SK-N-SH (cell line): ENCODE measurements at regions not wholly inside any gene's neighbourhood (a gene's known extent, or its start where the extent isn't known, plus 50 kb on each side); places are given as distances from the start of the nearest gene placed in this dataset.
A peak's percentile ranks its signal among the peaks of the same experiment; 100 is the strongest.

Experiments
- CTCF ChIA-PET: fragments of 300-600, 350-600 bp; formaldehyde crosslinking; extraction: SDS; loops from one replicate; lab custom pipeline; 2021; lab: Yijun Ruan, JAX
- POLR2A ChIA-PET: fragments of 350-600 bp; sonication (Branson Sonifier 250); formaldehyde crosslinking; extraction: SDS; loops from one replicate; lab custom pipeline; 2020; ENCODE audit warnings: antibody characterized with exemption, inconsistent platforms; lab: Yijun Ruan, JAX
- DNase-seq: peaks from one replicate; pipeline ENCODE4 v3.0.0; 2012
- H2AFZ ChIP-seq: fragments of 200-600 bp; sonication (generic); 2 replicates; pipeline ENCODE4 v1.8.1; 2016; ENCODE audit warnings: antibody characterized with exemption, mild to moderate bottlenecking, low read depth
- H3F3A ChIP-seq: fragments of 200-600 bp; sonication (generic); replicated peaks from 2 replicates; pipeline ENCODE3; 2016; ENCODE audit warnings: antibody characterized with exemption, mild to moderate bottlenecking; ENCODE audit not compliant: insufficient read depth
- H3K27ac ChIP-seq, 2 experiments: fragments of 200-500 bp in 1 of 2; fragments of 200-600 bp in 1 of 2; sonication (Bioruptor generic) in 1 of 2; sonication (generic), shearing (Covaris generic) in 1 of 2; 2 replicates each; pipeline versions ENCODE4 v1.5.1 to v1.6.1; 2014 to 2016; ENCODE audit warnings: low read depth in 2 of 2, inconsistent platforms in 1 of 2, low read length in 1 of 2, mild to moderate bottlenecking in 1 of 2, mixed read lengths in 1 of 2
- H3K27me3 ChIP-seq: fragments of 200-600 bp; sonication (generic), shearing (Covaris generic); 2 replicates; pipeline ENCODE4 v1.6.1; 2016; ENCODE audit warnings: mixed run types; ENCODE audit not compliant: insufficient read depth
- H3K36me3 ChIP-seq, 2 experiments: fragments of 200-500 bp in 1 of 2; fragments of 200-600 bp in 1 of 2; sonication (Bioruptor generic) in 1 of 2; sonication (generic) in 1 of 2; replicated peaks in 1 of 2; 2 replicates each; pipeline versions ENCODE3 to v1.5.1; 2014 to 2016; ENCODE audit warnings: low read length in 1 of 2, mild to moderate bottlenecking in 1 of 2; ENCODE audit not compliant: insufficient read depth in 2 of 2, control insufficient read depth in 1 of 2
- H3K4me1 ChIP-seq, 2 experiments: fragments of 200-500 bp in 1 of 2; fragments of 200-600 bp in 1 of 2; sonication (Bioruptor generic) in 1 of 2; sonication (generic), shearing (Covaris generic) in 1 of 2; 2 replicates each; pipeline versions ENCODE4 v1.5.1 to v1.6.1; 2014 to 2016; ENCODE audit warnings: low read depth in 1 of 2, low read length in 1 of 2, mixed run types in 1 of 2; ENCODE audit not compliant: insufficient read depth in 2 of 2, control insufficient read depth in 1 of 2
- H3K4me2 ChIP-seq: fragments of 200-600 bp; sonication (generic), shearing (Covaris generic); 2 replicates; pipeline ENCODE4 v1.6.1; 2017; ENCODE audit warnings: mixed run types
- H3K4me3 ChIP-seq, 2 experiments: fragments of 200-500 bp in 1 of 2; fragments of 200-600 bp in 1 of 2; sonication (Bioruptor generic) in 1 of 2; sonication (generic), shearing (Covaris generic) in 1 of 2; 2 replicates each; pipeline versions ENCODE4 v1.5.1 to v1.8.1; 2014 to 2016; ENCODE audit warnings: low read depth in 2 of 2, inconsistent platforms in 1 of 2, low read length in 1 of 2, mild to moderate bottlenecking in 1 of 2, mixed read lengths in 1 of 2, moderate library complexity in 1 of 2
- H3K79me2 ChIP-seq: fragments of 200-600 bp; sonication (generic); 2 replicates; pipeline ENCODE4 v1.8.1; 2017; ENCODE audit warnings: mild to moderate bottlenecking; ENCODE audit not compliant: insufficient read depth
- H3K9ac ChIP-seq: fragments of 200-600 bp; sonication (generic); 2 replicates; pipeline ENCODE4 v1.6.1; 2017; ENCODE audit warnings: mixed run types
- H3K9me2 ChIP-seq: fragments of 200-600 bp; sonication (generic); 2 replicates; pipeline ENCODE4 v1.6.1; 2017; ENCODE audit warnings: mixed run types
- H3K9me3 ChIP-seq: fragments of 200-600 bp; sonication (generic); 2 replicates; pipeline ENCODE4 v1.6.1; 2017; ENCODE audit warnings: mixed run types, mild to moderate bottlenecking, moderate library complexity
- H4K20me1 ChIP-seq: fragments of 200-600 bp; sonication (generic); 2 replicates; pipeline ENCODE4 v1.6.1; 2017; ENCODE audit warnings: mild to moderate bottlenecking, mixed run types; ENCODE audit not compliant: insufficient read depth
- EZH2phosphoT487 ChIP-seq: fragments of 200-600 bp; sonication (generic); IDR thresholded peaks from 2 replicates; pipeline ENCODE4 v1.6.1; 2017; ENCODE audit warnings: low read depth, mixed run types, mild to moderate bottlenecking, antibody characterized with exemption, moderate library complexity, borderline replicate concordance
- GABPA ChIP-seq: IDR thresholded peaks from 2 replicates; pipeline ENCODE4 v1.4.0; 2012; ENCODE audit warnings: low read depth, mild to moderate bottlenecking
- IRF3 ChIP-seq: fragments of 150-350 bp; IDR thresholded peaks from 2 replicates; pipeline ENCODE4 v1.6.1; 2016; ENCODE audit warnings: mild to moderate bottlenecking, low read depth, low read length
- JUND ChIP-seq: IDR thresholded peaks from 2 replicates; pipeline ENCODE4 v1.4.0; 2012
- MXI1 ChIP-seq: IDR thresholded peaks from 2 replicates; pipeline ENCODE4 v1.6.1; 2012; ENCODE audit warnings: mild to moderate bottlenecking, low read depth, low read length, improper control_type of control experiment
- NRF1 ChIP-seq: IDR thresholded peaks from 2 replicates; pipeline ENCODE4 v1.6.1; 2012; ENCODE audit warnings: low read depth, mild to moderate bottlenecking, low read length
- RAD21 ChIP-seq: IDR thresholded peaks from 2 replicates; pipeline ENCODE4 v1.6.1; 2012; ENCODE audit warnings: mild to moderate bottlenecking, low read length
- RCOR1 ChIP-seq: fragments of 150-350 bp; IDR thresholded peaks from 2 replicates; pipeline ENCODE4 v1.6.1; 2017; ENCODE audit warnings: antibody characterized with exemption, low read length
- RXRA ChIP-seq: IDR thresholded peaks from 2 replicates; pipeline ENCODE4 v1.4.0; 2012; ENCODE audit warnings: low read depth, mild to moderate bottlenecking, borderline replicate concordance
- SIN3A ChIP-seq: IDR thresholded peaks from 2 replicates; pipeline ENCODE4 v1.6.1; 2012; ENCODE audit warnings: low read depth, mild to moderate bottlenecking, low read length, moderate library complexity, borderline replicate concordance
- WGBS: methylation state at CpG from one replicate; pipeline ENCODE4 v1.1.6; 2017; ENCODE audit warnings: low lambda C conversion rate; 5-methylcytosine and 5-hydroxymethylcytosine counted together
- TF ChIP-seq, protein P1 (sequence below): IDR thresholded peaks from 2 replicates; pipeline ENCODE4 v1.4.0; 2012; ENCODE audit warnings: low read depth, borderline replicate concordance
- TF ChIP-seq, protein P2 (sequence below): IDR thresholded peaks from 2 replicates; pipeline ENCODE4 v1.4.0; 2012; ENCODE audit warnings: low read depth, borderline replicate concordance
- TF ChIP-seq, protein P3 (sequence below): IDR thresholded peaks from 2 replicates; pipeline ENCODE4 v1.6.1; 2012; ENCODE audit warnings: mild to moderate bottlenecking, low read depth, low read length, moderate library complexity
- TF ChIP-seq, protein P4 (sequence below): fragments of 200-600 bp; sonication (generic); IDR thresholded peaks from 2 replicates; pipeline ENCODE4 v1.6.1; 2017; ENCODE audit warnings: antibody characterized with exemption, mild to moderate bottlenecking, moderate library complexity

DNA sequence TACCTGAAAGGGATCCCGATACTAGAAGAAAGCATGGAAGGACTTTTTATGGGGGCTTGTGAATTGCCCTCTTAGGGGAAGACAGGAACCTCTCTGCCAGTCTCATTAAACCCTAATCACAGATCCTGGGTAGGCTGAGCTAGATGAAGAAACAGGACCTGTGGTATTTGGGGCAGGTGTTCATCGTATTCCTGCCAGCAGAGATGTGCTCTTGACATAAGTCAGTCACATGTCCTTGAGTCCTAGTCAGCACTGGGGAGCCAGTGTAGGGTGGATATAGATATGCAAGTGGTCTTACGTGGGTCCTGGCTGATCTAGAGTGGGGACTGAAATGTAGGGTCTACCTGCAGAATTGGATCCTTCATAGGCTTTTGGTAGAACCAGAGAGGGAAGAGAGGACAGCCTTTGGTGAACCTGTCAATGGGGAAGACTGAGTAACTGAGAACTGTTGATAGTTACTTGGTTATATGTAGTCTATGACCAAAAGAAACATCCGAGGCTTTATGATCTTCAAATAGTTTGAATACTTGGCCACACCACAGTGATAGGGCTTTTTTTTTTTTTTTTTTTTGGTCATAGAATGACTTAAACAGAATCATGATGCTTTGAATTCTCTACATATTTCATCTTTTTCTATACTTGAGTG lies 63.5 kb upstream of the WDR1 start:
- no peak for TF ChIP-seq IRF3
- no peak for TF ChIP-seq GABPA
- TF ChIP-seq MXI1, result no peak
- no peak for TF ChIP-seq RCOR1
- no peak for TF ChIP-seq EZH2phosphoT487
- TF ChIP-seq RXRA, result no peak
- TF ChIP-seq, protein P1, sequence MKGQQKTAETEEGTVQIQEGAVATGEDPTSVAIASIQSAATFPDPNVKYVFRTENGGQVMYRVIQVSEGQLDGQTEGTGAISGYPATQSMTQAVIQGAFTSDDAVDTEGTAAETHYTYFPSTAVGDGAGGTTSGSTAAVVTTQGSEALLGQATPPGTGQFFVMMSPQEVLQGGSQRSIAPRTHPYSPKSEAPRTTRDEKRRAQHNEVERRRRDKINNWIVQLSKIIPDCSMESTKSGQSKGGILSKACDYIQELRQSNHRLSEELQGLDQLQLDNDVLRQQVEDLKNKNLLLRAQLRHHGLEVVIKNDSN, result no peak
- no peak for TF ChIP-seq RAD21
- TF ChIP-seq, protein P2, sequence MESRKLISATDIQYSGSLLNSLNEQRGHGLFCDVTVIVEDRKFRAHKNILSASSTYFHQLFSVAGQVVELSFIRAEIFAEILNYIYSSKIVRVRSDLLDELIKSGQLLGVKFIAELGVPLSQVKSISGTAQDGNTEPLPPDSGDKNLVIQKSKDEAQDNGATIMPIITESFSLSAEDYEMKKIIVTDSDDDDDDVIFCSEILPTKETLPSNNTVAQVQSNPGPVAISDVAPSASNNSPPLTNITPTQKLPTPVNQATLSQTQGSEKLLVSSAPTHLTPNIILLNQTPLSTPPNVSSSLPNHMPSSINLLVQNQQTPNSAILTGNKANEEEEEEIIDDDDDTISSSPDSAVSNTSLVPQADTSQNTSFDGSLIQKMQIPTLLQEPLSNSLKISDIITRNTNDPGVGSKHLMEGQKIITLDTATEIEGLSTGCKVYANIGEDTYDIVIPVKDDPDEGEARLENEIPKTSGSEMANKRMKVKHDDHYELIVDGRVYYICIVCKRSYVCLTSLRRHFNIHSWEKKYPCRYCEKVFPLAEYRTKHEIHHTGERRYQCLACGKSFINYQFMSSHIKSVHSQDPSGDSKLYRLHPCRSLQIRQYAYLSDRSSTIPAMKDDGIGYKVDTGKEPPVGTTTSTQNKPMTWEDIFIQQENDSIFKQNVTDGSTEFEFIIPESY, result no peak
- no peak for TF ChIP-seq JUND
- TF ChIP-seq, protein P3, sequence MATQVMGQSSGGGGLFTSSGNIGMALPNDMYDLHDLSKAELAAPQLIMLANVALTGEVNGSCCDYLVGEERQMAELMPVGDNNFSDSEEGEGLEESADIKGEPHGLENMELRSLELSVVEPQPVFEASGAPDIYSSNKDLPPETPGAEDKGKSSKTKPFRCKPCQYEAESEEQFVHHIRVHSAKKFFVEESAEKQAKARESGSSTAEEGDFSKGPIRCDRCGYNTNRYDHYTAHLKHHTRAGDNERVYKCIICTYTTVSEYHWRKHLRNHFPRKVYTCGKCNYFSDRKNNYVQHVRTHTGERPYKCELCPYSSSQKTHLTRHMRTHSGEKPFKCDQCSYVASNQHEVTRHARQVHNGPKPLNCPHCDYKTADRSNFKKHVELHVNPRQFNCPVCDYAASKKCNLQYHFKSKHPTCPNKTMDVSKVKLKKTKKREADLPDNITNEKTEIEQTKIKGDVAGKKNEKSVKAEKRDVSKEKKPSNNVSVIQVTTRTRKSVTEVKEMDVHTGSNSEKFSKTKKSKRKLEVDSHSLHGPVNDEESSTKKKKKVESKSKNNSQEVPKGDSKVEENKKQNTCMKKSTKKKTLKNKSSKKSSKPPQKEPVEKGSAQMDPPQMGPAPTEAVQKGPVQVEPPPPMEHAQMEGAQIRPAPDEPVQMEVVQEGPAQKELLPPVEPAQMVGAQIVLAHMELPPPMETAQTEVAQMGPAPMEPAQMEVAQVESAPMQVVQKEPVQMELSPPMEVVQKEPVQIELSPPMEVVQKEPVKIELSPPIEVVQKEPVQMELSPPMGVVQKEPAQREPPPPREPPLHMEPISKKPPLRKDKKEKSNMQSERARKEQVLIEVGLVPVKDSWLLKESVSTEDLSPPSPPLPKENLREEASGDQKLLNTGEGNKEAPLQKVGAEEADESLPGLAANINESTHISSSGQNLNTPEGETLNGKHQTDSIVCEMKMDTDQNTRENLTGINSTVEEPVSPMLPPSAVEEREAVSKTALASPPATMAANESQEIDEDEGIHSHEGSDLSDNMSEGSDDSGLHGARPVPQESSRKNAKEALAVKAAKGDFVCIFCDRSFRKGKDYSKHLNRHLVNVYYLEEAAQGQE, result no peak
- no peak for TF ChIP-seq NRF1
- TF ChIP-seq, protein P4, sequence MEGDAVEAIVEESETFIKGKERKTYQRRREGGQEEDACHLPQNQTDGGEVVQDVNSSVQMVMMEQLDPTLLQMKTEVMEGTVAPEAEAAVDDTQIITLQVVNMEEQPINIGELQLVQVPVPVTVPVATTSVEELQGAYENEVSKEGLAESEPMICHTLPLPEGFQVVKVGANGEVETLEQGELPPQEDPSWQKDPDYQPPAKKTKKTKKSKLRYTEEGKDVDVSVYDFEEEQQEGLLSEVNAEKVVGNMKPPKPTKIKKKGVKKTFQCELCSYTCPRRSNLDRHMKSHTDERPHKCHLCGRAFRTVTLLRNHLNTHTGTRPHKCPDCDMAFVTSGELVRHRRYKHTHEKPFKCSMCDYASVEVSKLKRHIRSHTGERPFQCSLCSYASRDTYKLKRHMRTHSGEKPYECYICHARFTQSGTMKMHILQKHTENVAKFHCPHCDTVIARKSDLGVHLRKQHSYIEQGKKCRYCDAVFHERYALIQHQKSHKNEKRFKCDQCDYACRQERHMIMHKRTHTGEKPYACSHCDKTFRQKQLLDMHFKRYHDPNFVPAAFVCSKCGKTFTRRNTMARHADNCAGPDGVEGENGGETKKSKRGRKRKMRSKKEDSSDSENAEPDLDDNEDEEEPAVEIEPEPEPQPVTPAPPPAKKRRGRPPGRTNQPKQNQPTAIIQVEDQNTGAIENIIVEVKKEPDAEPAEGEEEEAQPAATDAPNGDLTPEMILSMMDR, result no peak
- TF ChIP-seq SIN3A, result no peak
- Histone ChIP-seq H3K4me3 (no peak overlapping the region), H3K9me2 (no peaks in the 10 kb centered on the region), H4K20me1 (no peaks in the 10 kb centered on the region), H3K4me1 (peaks cover 0 to 13% of the 10 kb centered on the region in 2 experiments; a peak in 2 of 4 replicates), H3K9ac (no peak overlapping the region), H3K36me3 (no peaks in the 10 kb centered on the region), H3K27ac (peak overlapping the region in 1 of 2 experiments; percentile 72; a peak in 2 of 4 replicates), H3K4me2 (no peak overlapping the region), H3K79me2 (no peaks in the 10 kb centered on the region), H3K9me3 (no peaks in the 10 kb centered on the region), H2AFZ (no peak overlapping the region), H3K27me3 (no peaks in the 10 kb centered on the region), H3F3A (peaks cover 13% of the 10 kb centered on the region)
- CTCF ChIA-PET, result interaction anchor here (1.3 kb wide), 1 partner anchor 16 kb away, joined by 3 read pairs; no protein-coding TSS in a partner anchor
- WGBS, result 1% methylated on average over 4 of the region's 4 CpGs
- POLR2A ChIA-PET, result no interaction called here
- DNase-seq, result no peak
